Activated CD4-positive, alpha-beta T cell treated with anti-CD3 and anti-CD28 coated beads for 4 hours (primary cell): ENCODE measurements at regions not wholly inside any gene's neighbourhood (a gene's known extent, or its start where the extent isn't known, plus 50 kb on each side); places are given as distances from the start of the nearest gene placed in this dataset.
"Not testable (repeated sequence)": the region's sequence is repeated elsewhere in the genome, so short reads cannot be mapped to it uniquely, and the experiment has no call there.

Source experiments
- DNase-seq, 2 donors: peaks; one replicate each; pipeline ENCODE4 v3.0.0-alpha.2; 2020

DNA sequence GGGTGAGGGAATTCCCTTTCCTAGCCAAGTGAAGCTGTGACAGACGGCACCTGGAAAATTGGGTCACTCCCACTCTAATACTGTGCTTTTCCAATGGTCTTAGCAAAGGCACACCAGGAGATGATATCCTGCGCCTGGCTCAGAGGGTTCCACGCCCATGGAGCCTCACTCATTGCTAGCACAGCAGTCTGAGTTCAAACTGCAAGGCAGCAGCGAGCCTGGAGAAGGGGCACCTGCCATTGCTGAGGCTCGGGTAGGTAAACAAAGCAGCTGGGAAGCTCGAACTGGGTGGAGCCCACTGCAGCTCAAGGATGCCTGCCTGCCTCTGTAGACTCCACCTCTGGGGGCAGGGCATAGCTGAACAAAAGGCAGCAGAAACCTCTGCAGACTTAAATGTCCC, 68.9 kb upstream of the LCORL start:
- DNase-seq = not testable (repeated sequence)

DNA sequence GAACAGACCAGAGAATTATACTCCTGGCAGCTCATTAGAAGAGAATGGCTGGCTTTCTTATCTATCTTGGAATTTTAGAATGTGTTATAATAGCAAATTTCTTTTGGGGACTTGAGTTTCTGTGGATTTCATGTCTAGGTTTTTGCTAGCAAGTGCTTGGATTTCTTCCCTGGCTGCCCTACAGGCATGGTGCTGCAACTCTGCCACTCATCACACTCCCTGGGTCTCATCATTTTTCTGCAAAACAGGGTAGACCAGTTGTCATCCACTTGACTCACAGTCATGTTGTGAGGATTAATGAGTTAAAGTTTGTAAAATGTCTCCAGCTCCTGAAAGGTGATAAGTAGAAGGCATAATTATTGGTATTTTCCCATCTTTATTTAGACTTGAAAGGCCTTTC, 60.7 kb upstream of the LCORL start:
- DNase-seq = no peak

DNA sequence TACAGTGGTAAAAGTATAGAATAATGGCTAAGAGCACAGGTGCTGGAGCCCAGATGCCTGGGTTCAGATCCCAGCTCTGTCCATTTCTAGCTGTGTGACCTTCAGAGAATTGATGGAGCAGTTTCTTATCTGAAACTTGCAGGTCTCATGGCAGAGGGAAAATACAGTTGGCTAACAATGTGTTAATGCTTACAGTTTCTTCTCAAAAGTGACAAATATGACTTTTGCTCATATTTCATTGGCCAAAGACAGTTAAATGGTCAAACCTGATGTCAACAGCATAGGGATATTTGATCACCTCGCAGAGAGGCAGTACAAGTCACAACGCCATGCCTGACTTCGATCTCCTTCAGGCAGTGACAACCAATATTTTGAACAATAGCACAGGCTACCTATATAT, 60.2 kb upstream of the LCORL start:
- no peak for DNase-seq

DNA sequence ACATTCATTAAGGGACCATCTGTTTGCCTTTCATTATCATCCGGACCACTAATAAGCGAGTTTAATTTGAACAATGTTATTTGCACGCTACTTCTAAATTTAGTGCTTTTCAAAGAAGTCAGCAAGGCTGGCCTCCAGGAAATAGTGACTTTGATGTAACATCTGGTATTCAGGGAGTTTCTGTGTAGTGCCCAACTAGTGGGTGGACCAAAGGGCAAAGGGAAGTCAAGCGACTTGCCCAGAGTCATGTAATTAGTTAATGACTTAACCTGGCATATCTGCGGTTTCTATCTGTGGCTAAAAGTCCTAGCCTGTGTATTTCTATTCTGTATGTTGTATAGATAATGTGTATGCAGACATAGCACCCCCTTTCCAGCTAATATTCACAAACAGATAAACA, 56.3 kb upstream of the LCORL start:
- DNase-seq = no peak

DNA sequence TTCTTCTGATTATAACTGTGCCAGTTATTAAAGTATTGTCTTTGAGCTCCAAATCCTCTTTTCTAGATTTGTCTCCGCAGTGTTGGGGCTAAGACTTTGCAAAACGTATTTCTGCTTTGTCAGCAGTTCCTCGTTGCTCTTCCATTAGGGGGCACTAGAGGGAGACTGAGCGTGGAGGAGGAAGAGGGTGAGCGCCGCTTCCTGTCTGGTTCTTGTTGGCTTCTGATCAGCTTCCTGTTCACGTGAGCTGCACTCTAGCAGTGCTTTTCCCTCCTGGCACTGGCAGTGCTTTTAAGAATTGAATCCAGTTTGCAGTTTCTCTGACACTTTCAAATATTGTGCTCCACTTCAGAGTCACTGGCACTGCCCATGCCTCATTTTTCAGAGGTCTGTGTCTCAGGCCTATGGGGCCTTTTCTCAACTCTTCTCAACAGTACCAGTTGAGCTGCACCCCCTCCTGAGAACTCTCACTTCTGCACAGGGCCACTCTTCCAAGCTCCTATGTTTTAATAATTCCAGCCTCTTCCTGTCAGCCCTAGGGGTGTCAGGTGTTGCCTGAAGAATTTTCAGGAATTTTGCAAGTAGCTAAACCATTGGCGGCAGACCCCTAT, 54.4 kb upstream of the LCORL start:
- peak in 1 of 2 donors; percentile 4 for DNase-seq

DNA sequence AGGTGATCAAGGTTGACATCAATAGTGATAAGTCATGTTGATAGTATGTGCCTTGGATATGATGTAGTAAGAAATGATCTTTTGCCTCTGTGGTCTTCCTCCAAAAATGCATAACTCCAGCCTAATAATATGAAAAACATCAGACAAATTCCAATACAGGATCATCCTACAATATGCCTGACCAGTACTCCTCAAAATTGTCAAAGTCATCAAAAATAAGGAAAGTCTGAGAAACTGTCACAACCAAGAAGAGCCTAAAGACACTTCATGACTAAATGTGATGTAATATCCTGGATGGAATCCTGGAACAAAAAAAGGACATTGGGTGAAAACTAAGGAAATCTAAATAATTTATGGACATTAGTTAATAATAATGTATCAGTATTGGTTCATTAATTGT, 50.3 kb upstream of the LCORL start:
- no peak for DNase-seq
